ENCODE measurements at regions not wholly inside any gene's neighbourhood (a gene's known extent, or its start where the extent isn't known, plus 50 kb on each side); places are given as distances from the start of the nearest gene placed in this dataset.

- 0 out of 2 replicates have a peak, but pooled peaks have one; percentile 31 for TF ChIP-seq ATF2 (IDR thresholded peaks at IDR 0.05; ENCODE audit: low read length)
Observed at GRCh38 chr1:232748910-232749368, 56.3 kb upstream of the MAP10 start (continued).

Measured in H1 (cell line).